Left ventricle myocardium inferior (tissue), 1 donor: ENCODE measurements at regions not wholly inside any gene's neighbourhood (a gene's known extent, or its start where the extent isn't known, plus 50 kb on each side); places are given as distances from the start of the nearest gene placed in this dataset.
"Not testable (repeated sequence)": the region's sequence is repeated elsewhere in the genome, so short reads cannot be mapped to it uniquely, and the experiment has no call there.

Source experiments
- DNase-seq: peaks from one replicate; pipeline ENCODE4 v3.0.0-alpha.2; 2020
- H3K27ac ChIP-seq: fragments of 200-600 bp; replicated peaks from 2 replicates; pipeline ENCODE4 v1.8.0; 2021
- H3K27me3 ChIP-seq: fragments of 200-600 bp; 2 replicates; pipeline ENCODE4 v1.8.0; 2021; ENCODE audit warnings: low read depth
- H3K36me3 ChIP-seq: fragments of 200-600 bp; 2 replicates; pipeline ENCODE4 v1.8.0; 2021
- H3K4me1 ChIP-seq: fragments of 200-600 bp; 2 replicates; pipeline ENCODE4 v1.8.0; 2021
- H3K4me3 ChIP-seq: fragments of 200-600 bp; 2 replicates; pipeline ENCODE4 v1.8.0; 2021; ENCODE audit warnings: mild to moderate bottlenecking, moderate library complexity
- H3K9me3 ChIP-seq: fragments of 200-600 bp; replicated peaks from 2 replicates; pipeline ENCODE4 v1.8.0; 2021
- CTCF ChIP-seq: fragments of 200-600 bp; IDR thresholded peaks from 2 replicates; pipeline ENCODE4 v1.8.0; 2021; ENCODE audit warnings: antibody characterized with exemption, mild to moderate bottlenecking, borderline replicate concordance
- intact Hi-C: fragments of 100-400 bp; cut with micrococcal nuclease; formaldehyde crosslinking; loops from one replicate; pipeline ENCODE4 v1.11.0; 2022
- donor health status: DM: no; HTN: yes; CAD: no; lungs with severe emphysema.

DNA sequence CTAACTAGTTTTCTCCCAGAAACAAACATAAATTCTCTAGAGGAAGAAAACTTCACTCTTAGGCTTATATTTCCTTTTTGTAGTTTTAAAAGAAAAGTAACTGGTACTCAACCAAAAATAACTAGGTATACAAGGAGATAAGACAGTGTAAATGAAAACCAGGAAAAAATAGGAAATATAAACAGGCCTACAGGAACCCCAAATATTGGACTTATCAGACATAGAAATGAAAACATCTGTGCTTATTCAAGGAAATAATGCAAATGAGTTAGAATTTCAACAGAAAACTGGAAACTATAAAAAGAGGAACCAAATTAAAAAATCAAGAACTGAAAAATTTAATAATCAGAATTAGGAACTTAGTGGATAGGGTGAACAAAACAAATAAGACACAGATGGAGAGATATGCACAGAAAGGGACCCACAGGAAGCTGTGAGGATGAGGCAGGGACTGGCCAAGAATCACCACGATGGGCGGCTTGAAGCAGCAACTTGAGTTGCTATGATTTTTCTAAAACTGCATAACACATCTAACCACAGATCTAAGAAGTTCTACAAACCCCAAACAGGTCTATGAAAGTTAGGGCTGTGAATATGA is 67.5 kb upstream of the ACTRT2 start:
- H3K27me3 ChIP-seq: peaks cover 4% of the 10 kb centered on the region
- no peak for TF ChIP-seq CTCF
- no peak overlapping the region for H3K27ac ChIP-seq
- H3K4me3 ChIP-seq: no peak overlapping the region
- peaks cover 8% of the 10 kb centered on the region for H3K4me1 ChIP-seq
- H3K9me3 ChIP-seq: peaks cover 55% of the 10 kb centered on the region
- DNase-seq: no peak
- no peaks in the 10 kb centered on the region for H3K36me3 ChIP-seq
- intact Hi-C loops: no loop called here

GRCh38 chr1:2955652-2956051 is 65.6 kb upstream of the ACTRT2 start:
- Histone ChIP-seq H3K4me3 (no peak overlapping the region), H3K9me3 (peaks cover 60% of the 10 kb centered on the region), H3K36me3 (no peaks in the 10 kb centered on the region), H3K27me3 (peaks cover under 1% of the 10 kb centered on the region), H3K27ac (no peak overlapping the region), H3K4me1 (peaks cover 8% of the 10 kb centered on the region)
- TF ChIP-seq CTCF: no peak
- DNase-seq: no peak
- intact Hi-C loops: no loop called here

- Histone ChIP-seq H3K27ac (no peak overlapping the region), H3K4me3 (no peak overlapping the region), H3K36me3 (no peaks in the 10 kb centered on the region), H3K4me1 (peaks cover 8% of the 10 kb centered on the region), H3K27me3 (peaks cover 10% of the 10 kb centered on the region), H3K9me3 (peaks cover 60% of the 10 kb centered on the region)
- intact Hi-C loops: no loop called here
- no peak for DNase-seq
- no peak for TF ChIP-seq CTCF
Measured at GRCh38 chr1:2956576-2956975, 64.7 kb upstream of the ACTRT2 start.

DNA sequence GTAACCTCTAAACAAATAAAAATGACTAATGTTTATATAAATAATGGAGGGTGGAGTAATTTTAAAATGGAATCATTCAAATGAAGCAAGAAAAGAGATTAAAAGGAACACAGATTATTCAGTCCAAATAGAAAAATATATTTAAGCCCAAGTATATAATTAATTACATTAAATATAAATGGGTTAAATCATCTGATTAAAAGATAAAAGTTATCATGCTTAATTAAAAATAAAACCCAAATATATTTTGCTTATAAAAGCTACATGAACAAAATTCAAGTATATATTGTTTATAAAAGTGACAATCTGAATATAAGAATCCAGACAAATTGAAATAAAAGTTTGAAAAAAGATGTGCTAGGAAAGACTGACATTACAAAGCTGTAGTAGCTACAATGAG is 63.9 kb upstream of the ACTRT2 start:
- intact Hi-C loops: no loop called here
- TF ChIP-seq CTCF: no peak
- H3K27ac ChIP-seq: no peak overlapping the region
- H3K27me3 ChIP-seq: peaks cover 12% of the 10 kb centered on the region
- peaks cover 60% of the 10 kb centered on the region for H3K9me3 ChIP-seq
- no peak for DNase-seq
- peaks cover 2% of the 10 kb centered on the region for H3K4me1 ChIP-seq
- no peak overlapping the region for H3K4me3 ChIP-seq
- H3K36me3 ChIP-seq: no peaks in the 10 kb centered on the region

- H3K27ac ChIP-seq, intact Hi-C loops, H3K4me1 ChIP-seq, DNase-seq, H3K36me3 ChIP-seq, H3K4me3 ChIP-seq: not testable (repeated sequence)
- Histone ChIP-seq H3K27me3 (peaks cover 19% of the 10 kb centered on the region), H3K9me3 (peaks cover 42% of the 10 kb centered on the region)
Measured at GRCh38 chr1:2959881-2960280, 61.4 kb upstream of the ACTRT2 start.

GRCh38 chr1:2961081-2961480 is 60.2 kb upstream of the ACTRT2 start:
- intact Hi-C loops: no loop called here
- no peak overlapping the region for H3K27ac ChIP-seq
- H3K27me3 ChIP-seq: peaks cover 19% of the 10 kb centered on the region
- no peak overlapping the region for H3K4me3 ChIP-seq
- H3K9me3 ChIP-seq: peaks cover 30% of the 10 kb centered on the region
- no peak for DNase-seq
- no peak for TF ChIP-seq CTCF
- no peaks in the 10 kb centered on the region for H3K36me3 ChIP-seq
- H3K4me1 ChIP-seq: no peaks in the 10 kb centered on the region
